ENCODE measurements at regions not wholly inside any gene's neighbourhood (a gene's known extent, or its start where the extent isn't known, plus 50 kb on each side); places are given as distances from the start of the nearest gene placed in this dataset.

GRCh38 chr2:136448432-136448831 is 316.9 kb upstream of the THSD7B start:
- H3K4me1 ChIP-seq, result no peaks in the 10 kb centered on the region
- no peaks in the 10 kb centered on the region for H3K36me3 ChIP-seq
- no peaks in the 10 kb centered on the region for H3K27me3 ChIP-seq
- intact Hi-C loops (cut with DNase I; ENCODE audit: low total_unique reads), result no loop called here
- no peak overlapping the region for H3K27ac ChIP-seq
- no peak overlapping the region for H3K4me3 ChIP-seq
- no peak for DNase-seq (ENCODE audit: low spot score in 2 of 2)
- H3K9me3 ChIP-seq, result no peaks in the 10 kb centered on the region
- TF ChIP-seq POLR2A (IDR thresholded peaks at IDR 0.05), result no peak
- no peak for TF ChIP-seq CTCF (IDR thresholded peaks at IDR 0.05)
- no peak for TF ChIP-seq POLR2AphosphoS5 (IDR thresholded peaks at IDR 0.05)

GRCh38 chr2:136444323-136444722 is 321.0 kb upstream of the THSD7B start:
- Histone ChIP-seq H3K4me1 (no peaks in the 10 kb centered on the region), H3K27ac (no peak overlapping the region), H3K4me3 (no peak overlapping the region), H3K36me3 (no peaks in the 10 kb centered on the region), H3K27me3 (no peaks in the 10 kb centered on the region), H3K9me3 (no peaks in the 10 kb centered on the region)
- DNase-seq (ENCODE audit: low spot score in 2 of 2), result no peak
- TF ChIP-seq POLR2AphosphoS5 (IDR thresholded peaks at IDR 0.05) (no peak), CTCF (IDR thresholded peaks at IDR 0.05) (no peak), POLR2A (IDR thresholded peaks at IDR 0.05) (no peak)
- intact Hi-C loops (cut with DNase I; ENCODE audit: low total_unique reads), result no loop called here

GRCh38 chr2:136443661-136444060 is 321.7 kb upstream of the THSD7B start:
- TF ChIP-seq POLR2A (IDR thresholded peaks at IDR 0.05) (no peak), CTCF (IDR thresholded peaks at IDR 0.05) (no peak), POLR2AphosphoS5 (IDR thresholded peaks at IDR 0.05) (no peak)

GRCh38 chr2:136441979-136442714 is 323.2 kb upstream of the THSD7B start:
- Histone ChIP-seq H3K4me3 (no peak overlapping the region), H3K27ac (no peak overlapping the region), H3K4me1 (no peaks in the 10 kb centered on the region), H3K27me3 (peaks cover 0 to 3% of the 10 kb centered on the region in 2 donors), H3K9me3 (no peaks in the 10 kb centered on the region), H3K36me3 (no peaks in the 10 kb centered on the region)
- TF ChIP-seq POLR2AphosphoS5 (IDR thresholded peaks at IDR 0.05) (no peak), POLR2A (IDR thresholded peaks at IDR 0.05) (no peak), CTCF (IDR thresholded peaks at IDR 0.05) (no peak)
- intact Hi-C loops (cut with DNase I; ENCODE audit: low total_unique reads), result no loop called here
- DNase-seq (ENCODE audit: low spot score in 2 of 2), result no peak

More at GRCh38 chr2:136443661-136444060, 321.7 kb upstream of the THSD7B start:
- intact Hi-C loops (cut with DNase I; ENCODE audit: low total_unique reads), result no loop called here
- Histone ChIP-seq H3K36me3 (no peaks in the 10 kb centered on the region), H3K9me3 (no peaks in the 10 kb centered on the region), H3K4me1 (no peaks in the 10 kb centered on the region), H3K4me3 (no peak overlapping the region), H3K27ac (no peak overlapping the region), H3K27me3 (no peaks in the 10 kb centered on the region)
- no peak for DNase-seq (ENCODE audit: low spot score in 2 of 2)

GRCh38 chr2:136439064-136439676 is 321.2 kb upstream of the CXCR4 start:
- TF ChIP-seq POLR2AphosphoS5 (IDR thresholded peaks at IDR 0.05) (no peak), CTCF (IDR thresholded peaks at IDR 0.05) (no peak), POLR2A (IDR thresholded peaks at IDR 0.05) (no peak)
- Histone ChIP-seq H3K4me1 (no peaks in the 10 kb centered on the region), H3K9me3 (no peaks in the 10 kb centered on the region), H3K36me3 (no peaks in the 10 kb centered on the region), H3K4me3 (no peak overlapping the region), H3K27me3 (peaks cover 0 to 3% of the 10 kb centered on the region in 2 donors), H3K27ac (no peak overlapping the region)
- intact Hi-C loops (cut with DNase I; ENCODE audit: low total_unique reads), result no loop called here
- DNase-seq (ENCODE audit: low spot score in 2 of 2), result no peak

Measured in breast epithelium (tissue), 4 donors.